Neuronal stem cell (in vitro differentiated cells): ENCODE measurements at regions not wholly inside any gene's neighbourhood (a gene's known extent, or its start where the extent isn't known, plus 50 kb on each side); places are given as distances from the start of the nearest gene placed in this dataset.

Source experiments
- DNase-seq: peaks from one replicate; pipeline ENCODE4 v3.0.0-alpha.2; 2013; ENCODE audit warnings: low spot score
- H2AFZ ChIP-seq: one replicate; pipeline ENCODE4 v1.6.1; 2013; ENCODE audit warnings: mild to moderate bottlenecking, low read length, inconsistent platforms
- H2AK5ac ChIP-seq: 2 replicates; pipeline ENCODE4 v1.6.1; 2013; ENCODE audit warnings: low read depth, mild to moderate bottlenecking, inconsistent platforms, low read length, moderate library complexity, mixed read lengths
- H2BK120ac ChIP-seq: 2 replicates; pipeline ENCODE4 v1.6.1; 2013; ENCODE audit warnings: low read depth, mild to moderate bottlenecking, inconsistent platforms, low read length, moderate library complexity, mixed read lengths
- H2BK12ac ChIP-seq: one replicate; pipeline ENCODE4 v1.6.1; 2013; ENCODE audit warnings: low read length, inconsistent platforms
- H2BK15ac ChIP-seq: 2 replicates; pipeline ENCODE4 v1.6.1; 2013; ENCODE audit warnings: mild to moderate bottlenecking, low read length, inconsistent platforms, mixed read lengths
- H2BK5ac ChIP-seq: one replicate; pipeline ENCODE4 v1.6.1; 2013; ENCODE audit warnings: inconsistent platforms, mild to moderate bottlenecking, low read length, moderate library complexity
- H3K14ac ChIP-seq: one replicate; pipeline ENCODE4 v1.6.1; 2013; ENCODE audit warnings: low read length, inconsistent platforms
- H3K18ac ChIP-seq: 2 replicates; pipeline ENCODE4 v1.6.1; 2013; ENCODE audit warnings: low read length, inconsistent platforms
- H3K23ac ChIP-seq: 2 replicates; pipeline ENCODE4 v1.6.1; 2013; ENCODE audit warnings: low read depth, mild to moderate bottlenecking, mixed read lengths, low read length, inconsistent platforms; ENCODE audit not compliant: poor library complexity
- H3K27ac ChIP-seq: replicated peaks from 3 replicates; pipeline ENCODE4 v1.5.1; 2013; ENCODE audit warnings: low read length, inconsistent platforms
- H3K27me3 ChIP-seq, 3 experiments: 2 replicates each; pipeline ENCODE4 v1.6.1; 2013; ENCODE audit warnings: low read length in 3 of 3, mild to moderate bottlenecking in 2 of 3, inconsistent platforms in 1 of 3, low read depth in 1 of 3, mixed read lengths in 1 of 3, moderate library complexity in 1 of 3; ENCODE audit not compliant: control insufficient read depth in 3 of 3, insufficient read depth in 3 of 3
- H3K36me3 ChIP-seq, 2 donors: replicated peaks in 1 of 2; 2 replicates each; pipeline ENCODE4 v1.6.1; 2013; ENCODE audit warnings: low read length in 2 of 2; ENCODE audit not compliant: control insufficient read depth in 2 of 2, insufficient read depth in 2 of 2
- H3K4ac ChIP-seq: 2 replicates; pipeline ENCODE4 v1.6.1; 2013; ENCODE audit warnings: inconsistent platforms, mild to moderate bottlenecking, low read length, moderate library complexity
- H3K4me1 ChIP-seq, 2 donors: 1 replicate in 1 of 2; 2 replicates in 1 of 2; pipeline ENCODE4 v1.6.1; 2013; ENCODE audit warnings: low read length in 2 of 2, low read depth in 1 of 2; ENCODE audit not compliant: control insufficient read depth in 2 of 2, insufficient read depth in 1 of 2
- H3K4me2 ChIP-seq: one replicate; pipeline ENCODE4 v1.6.1; 2013; ENCODE audit warnings: mild to moderate bottlenecking, low read length, inconsistent platforms; ENCODE audit not compliant: insufficient read depth, poor library complexity, severe bottlenecking
- H3K4me3 ChIP-seq, 2 donors: 2 replicates each; pipeline ENCODE4 v1.5.1; 2013; ENCODE audit warnings: low read length in 2 of 2, mild to moderate bottlenecking in 2 of 2, inconsistent platforms in 1 of 2, moderate library complexity in 1 of 2
- H3K79me1 ChIP-seq: one replicate; pipeline ENCODE4 v1.6.1; 2013; ENCODE audit warnings: low read depth, mild to moderate bottlenecking, inconsistent platforms, low read length, moderate library complexity
- H3K9ac ChIP-seq: one replicate; pipeline ENCODE4 v1.6.1; 2013; ENCODE audit warnings: mild to moderate bottlenecking, low read depth, low read length, inconsistent platforms; ENCODE audit not compliant: poor library complexity
- H3K9me3 ChIP-seq, 2 donors: replicated peaks in 1 of 2; 2 replicates each; pipeline versions ENCODE3 to v1.6.1; 2013; ENCODE audit warnings: low read length in 2 of 2, mild to moderate bottlenecking in 2 of 2, inconsistent platforms in 1 of 2, low read depth in 1 of 2, mixed read lengths in 1 of 2, moderate library complexity in 1 of 2; ENCODE audit not compliant: control insufficient read depth in 2 of 2, insufficient read depth in 1 of 2
- H4K8ac ChIP-seq: one replicate; pipeline ENCODE4 v1.6.1; 2013; ENCODE audit warnings: low read depth, mild to moderate bottlenecking, inconsistent platforms, low read length, moderate library complexity
- H4K91ac ChIP-seq: one replicate; pipeline ENCODE4 v1.6.1; 2013; ENCODE audit warnings: low read length, low read depth, mild to moderate bottlenecking, inconsistent platforms; ENCODE audit not compliant: poor library complexity
- WGBS, 2 donors: extraction: QIAGEN DNeasy Blood & Tissue Kit; methylation state at CpG; one replicate each; pipeline ENCODE4 v1.1.7; 2013; ENCODE audit warnings: missing lambda C conversion rate in 2 of 2, mixed read lengths in 1 of 2; ENCODE audit not compliant: insufficient read length in 2 of 2, insufficient replicate concordance in 1 of 2; ENCODE audit errors: extremely low coverage in 2 of 2; 5-methylcytosine and 5-hydroxymethylcytosine counted together

GRCh38 chrX:40885989-40886388 lies 150.6 kb upstream of the MED14 start:
- no peaks in the 10 kb centered on the region for H3K36me3 ChIP-seq
- no peak for DNase-seq
- H2BK15ac ChIP-seq, result no peak overlapping the region
- no peak overlapping the region for H3K23ac ChIP-seq
- H3K4me3 ChIP-seq, result no peak overlapping the region
- no peak overlapping the region for H3K14ac ChIP-seq
- H2AK5ac ChIP-seq, result no peak overlapping the region
- no peak overlapping the region for H3K18ac ChIP-seq
- H3K9me3 ChIP-seq, result no peaks in the 10 kb centered on the region
- no peak overlapping the region for H2AFZ ChIP-seq
- H3K4me1 ChIP-seq, result no peaks in the 10 kb centered on the region
- H3K4ac ChIP-seq, result no peak overlapping the region
- no peak overlapping the region for H2BK120ac ChIP-seq
- no peak overlapping the region for H3K9ac ChIP-seq
- WGBS, 2 donors, result no CpG with 5 or more reads among the region's 4 CpGs
- H4K91ac ChIP-seq, result no peak overlapping the region
- H3K79me1 ChIP-seq, result no peaks in the 10 kb centered on the region
- no peak overlapping the region for H2BK12ac ChIP-seq
- no peak overlapping the region for H4K8ac ChIP-seq
- H3K4me2 ChIP-seq, result no peak overlapping the region
- H3K27ac ChIP-seq, result no peak overlapping the region
- no peaks in the 10 kb centered on the region for H3K27me3 ChIP-seq
- no peak overlapping the region for H2BK5ac ChIP-seq

- Histone ChIP-seq H3K14ac (no peak overlapping the region), H3K79me1 (no peaks in the 10 kb centered on the region), H3K36me3 (no peaks in the 10 kb centered on the region), H3K4me1 (no peaks in the 10 kb centered on the region), H3K4me3 (no peak overlapping the region), H2BK120ac (no peak overlapping the region), H2AFZ (no peak overlapping the region), H3K27ac (no peak overlapping the region), H2AK5ac (no peak overlapping the region), H4K91ac (no peak overlapping the region), H3K9me3 (no peaks in the 10 kb centered on the region), H3K4me2 (no peak overlapping the region), H2BK15ac (no peak overlapping the region), H3K18ac (no peak overlapping the region), H3K9ac (no peak overlapping the region), H2BK5ac (no peak overlapping the region), H3K23ac (no peak overlapping the region), H4K8ac (no peak overlapping the region), H3K27me3 (no peaks in the 10 kb centered on the region), H2BK12ac (no peak overlapping the region), H3K4ac (no peak overlapping the region)
- no CpG with 5 or more reads among the region's 1 CpG for WGBS, 2 donors
- no peak for DNase-seq
Measured at GRCh38 chrX:40887476-40887875, 152.1 kb upstream of the MED14 start.

GRCh38 chrX:40891798-40892197 lies 156.5 kb upstream of the MED14 start:
- H3K4me1 ChIP-seq, result no peaks in the 10 kb centered on the region
- H4K91ac ChIP-seq, result no peak overlapping the region
- H4K8ac ChIP-seq, result no peak overlapping the region
- H2BK15ac ChIP-seq, result no peak overlapping the region
- no peak overlapping the region for H2BK12ac ChIP-seq
- no peak overlapping the region for H3K4me2 ChIP-seq
- no peak overlapping the region for H2BK5ac ChIP-seq
- H3K23ac ChIP-seq, result no peak overlapping the region
- no peak overlapping the region for H3K9ac ChIP-seq
- no peak overlapping the region for H3K18ac ChIP-seq
- H3K36me3 ChIP-seq, result no peaks in the 10 kb centered on the region
- H3K4ac ChIP-seq, result no peak overlapping the region
- H3K4me3 ChIP-seq, result no peak overlapping the region
- no peak overlapping the region for H3K14ac ChIP-seq
- H2AFZ ChIP-seq, result no peak overlapping the region
- DNase-seq, result no peak
- no peak overlapping the region for H3K27ac ChIP-seq
- H3K79me1 ChIP-seq, result no peaks in the 10 kb centered on the region
- H3K9me3 ChIP-seq, result no peaks in the 10 kb centered on the region
- no peak overlapping the region for H2AK5ac ChIP-seq
- H2BK120ac ChIP-seq, result no peak overlapping the region
- H3K27me3 ChIP-seq, result no peaks in the 10 kb centered on the region

- H3K4me3 ChIP-seq, result no peak overlapping the region
- WGBS, 2 donors, result no CpG with 5 or more reads among the region's 6 CpGs
Measured at GRCh38 chrX:40893251-40893910, 158.0 kb upstream of the MED14 start.

More at GRCh38 chrX:40893251-40893910, 158.0 kb upstream of the MED14 start:
- no peak for DNase-seq
- H3K18ac ChIP-seq, result no peak overlapping the region
- no peak overlapping the region for H3K4ac ChIP-seq
- H3K79me1 ChIP-seq, result no peaks in the 10 kb centered on the region
- H3K27ac ChIP-seq, result no peak overlapping the region
- H3K4me2 ChIP-seq, result no peak overlapping the region
- no peaks in the 10 kb centered on the region for H3K9me3 ChIP-seq
- H3K14ac ChIP-seq, result no peak overlapping the region
- H4K8ac ChIP-seq, result no peak overlapping the region
- H2AFZ ChIP-seq, result no peak overlapping the region
- no peak overlapping the region for H2AK5ac ChIP-seq
- no peaks in the 10 kb centered on the region for H3K36me3 ChIP-seq
- H2BK5ac ChIP-seq, result no peak overlapping the region
- H2BK12ac ChIP-seq, result no peak overlapping the region
- H3K9ac ChIP-seq, result no peak overlapping the region
- no peak overlapping the region for H4K91ac ChIP-seq
- H2BK120ac ChIP-seq, result no peak overlapping the region
- no peak overlapping the region for H3K23ac ChIP-seq
- no peaks in the 10 kb centered on the region for H3K27me3 ChIP-seq
- no peaks in the 10 kb centered on the region for H3K4me1 ChIP-seq
- no peak overlapping the region for H2BK15ac ChIP-seq
